Endodermal cell (in vitro differentiated cells): ENCODE measurements at regions not wholly inside any gene's neighbourhood (a gene's known extent, or its start where the extent isn't known, plus 50 kb on each side); places are given as distances from the start of the nearest gene placed in this dataset.

Experiments
- DNase-seq: peaks from one replicate; pipeline ENCODE4 v3.0.0-alpha.2; 2017
- H3K27ac ChIP-seq: 2 replicates; pipeline ENCODE4 v1.5.1; 2013; ENCODE audit warnings: mild to moderate bottlenecking, low read depth, low read length, moderate library complexity
- H3K27me3 ChIP-seq: 2 replicates; pipeline ENCODE4 v1.6.1; 2013; ENCODE audit warnings: mild to moderate bottlenecking, low read length, moderate library complexity; ENCODE audit not compliant: insufficient read depth, control insufficient read depth, poor library complexity, severe bottlenecking
- H3K36me3 ChIP-seq: 2 replicates; pipeline ENCODE4 v1.7.0; 2013; ENCODE audit warnings: mild to moderate bottlenecking, low read length, moderate library complexity; ENCODE audit not compliant: control insufficient read depth, insufficient read depth
- H3K4me1 ChIP-seq: one replicate; pipeline ENCODE4 v1.7.0; 2013; ENCODE audit warnings: low read length; ENCODE audit not compliant: control insufficient read depth, insufficient read depth
- H3K4me3 ChIP-seq: 2 replicates; pipeline ENCODE4 v1.5.1; 2013; ENCODE audit warnings: mild to moderate bottlenecking, low read length, moderate library complexity
- H3K9ac ChIP-seq: 2 replicates; pipeline ENCODE4 v1.6.1; 2013; ENCODE audit warnings: mild to moderate bottlenecking, low read length, moderate library complexity; ENCODE audit not compliant: poor library complexity, severe bottlenecking; ENCODE audit errors: extremely low read depth
- H3K9me3 ChIP-seq: 2 replicates; pipeline ENCODE4 v1.6.1; 2013; ENCODE audit warnings: mild to moderate bottlenecking, low read length, moderate library complexity; ENCODE audit not compliant: control insufficient read depth
- H3K27ac Mint-ChIP-seq: 2 replicates; pipeline ENCODE4 v1.8.0; 2020; ENCODE audit warnings: mixed read lengths
- H3K27me3 Mint-ChIP-seq: 2 replicates; pipeline ENCODE4 v1.8.0; 2021; ENCODE audit warnings: mild to moderate bottlenecking, mixed read lengths; ENCODE audit not compliant: insufficient read depth
- H3K36me3 Mint-ChIP-seq: 2 replicates; pipeline ENCODE4 v1.8.0; 2020; ENCODE audit warnings: low read depth, mixed read lengths
- H3K4me1 Mint-ChIP-seq: 2 replicates; pipeline ENCODE4 v1.8.0; 2020; ENCODE audit warnings: mixed read lengths
- H3K4me3 Mint-ChIP-seq: 2 replicates; pipeline ENCODE4 v1.8.0; 2020; ENCODE audit warnings: mild to moderate bottlenecking, moderate library complexity, mixed read lengths
- H3K9me3 Mint-ChIP-seq: 2 replicates; pipeline ENCODE4 v1.8.0; 2020; ENCODE audit warnings: mild to moderate bottlenecking, mixed read lengths
- CTCF ChIP-seq: fragments of 200-600 bp; sonication (generic); conservative IDR thresholded peaks from 2 replicates; pipeline ENCODE4 v1.5.0; 2021; ENCODE audit warnings: antibody characterized with exemption, mild to moderate bottlenecking
- WGBS, 2 experiments: methylation state at CpG; one replicate each; pipeline versions ENCODE4 v1.1.5 to v1.1.7; 2013; ENCODE audit warnings: missing lambda C conversion rate in 2 of 2, mixed read lengths in 1 of 2; ENCODE audit not compliant: insufficient coverage in 1 of 2, insufficient read length in 1 of 2; 5-methylcytosine and 5-hydroxymethylcytosine counted together

DNA sequence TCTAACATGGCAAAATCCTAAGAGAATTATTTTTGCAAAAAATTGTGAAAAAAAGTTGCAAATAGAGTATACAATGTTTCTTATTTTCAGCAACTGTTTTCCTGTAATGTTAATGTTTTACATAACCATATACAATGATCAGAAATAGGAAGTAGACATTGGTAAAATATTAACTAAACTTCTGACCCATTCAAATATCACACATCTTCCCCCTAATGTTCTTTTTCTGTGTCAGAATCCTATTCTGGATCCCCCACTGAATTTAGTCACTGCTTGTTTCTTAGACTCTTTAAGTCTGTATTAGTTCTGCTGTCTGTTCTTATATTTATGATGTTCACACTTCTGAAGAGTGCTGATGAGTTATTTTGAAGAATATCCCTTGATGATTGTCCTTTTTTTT is 62.0 kb downstream of the HFE start:
- no peaks in the 10 kb centered on the region for H3K36me3 Mint-ChIP-seq
- Histone ChIP-seq H3K4me1 (no peaks in the 10 kb centered on the region), H3K27me3 (no peaks in the 10 kb centered on the region), H3K4me3 (no peak overlapping the region), H3K9me3 (no peaks in the 10 kb centered on the region), H3K36me3 (no peaks in the 10 kb centered on the region), H3K27ac (no peak overlapping the region), H3K9ac (no peak overlapping the region)
- no peak overlapping the region for H3K27ac Mint-ChIP-seq
- no peak for TF ChIP-seq CTCF
- H3K9me3 Mint-ChIP-seq, result no peaks in the 10 kb centered on the region
- no peaks in the 10 kb centered on the region for H3K27me3 Mint-ChIP-seq
- no peaks in the 10 kb centered on the region for H3K4me1 Mint-ChIP-seq
- DNase-seq, result no peak
- no peak overlapping the region for H3K4me3 Mint-ChIP-seq

GRCh38 chr6:26152226-26153101 is 65.2 kb downstream of the HFE start:
- TF ChIP-seq CTCF, result no peak
- H3K27me3 ChIP-seq, result no peaks in the 10 kb centered on the region
- H3K27ac ChIP-seq, result no peak overlapping the region
- peaks cover 8% of the 10 kb centered on the region for H3K4me1 Mint-ChIP-seq
- WGBS, 2 experiments, result 91 to 96% methylated on average over 5 to 6 of the region's 6 CpGs
- no peak overlapping the region for H3K4me3 ChIP-seq
- no peak overlapping the region for H3K4me3 Mint-ChIP-seq
- no peaks in the 10 kb centered on the region for H3K36me3 Mint-ChIP-seq
- DNase-seq, result no peak
- no peaks in the 10 kb centered on the region for H3K9me3 ChIP-seq
- H3K9me3 Mint-ChIP-seq, result no peaks in the 10 kb centered on the region
- H3K27me3 Mint-ChIP-seq, result no peaks in the 10 kb centered on the region
- H3K9ac ChIP-seq, result no peak overlapping the region
- no peak overlapping the region for H3K27ac Mint-ChIP-seq
- no peaks in the 10 kb centered on the region for H3K4me1 ChIP-seq
- no peaks in the 10 kb centered on the region for H3K36me3 ChIP-seq

DNA sequence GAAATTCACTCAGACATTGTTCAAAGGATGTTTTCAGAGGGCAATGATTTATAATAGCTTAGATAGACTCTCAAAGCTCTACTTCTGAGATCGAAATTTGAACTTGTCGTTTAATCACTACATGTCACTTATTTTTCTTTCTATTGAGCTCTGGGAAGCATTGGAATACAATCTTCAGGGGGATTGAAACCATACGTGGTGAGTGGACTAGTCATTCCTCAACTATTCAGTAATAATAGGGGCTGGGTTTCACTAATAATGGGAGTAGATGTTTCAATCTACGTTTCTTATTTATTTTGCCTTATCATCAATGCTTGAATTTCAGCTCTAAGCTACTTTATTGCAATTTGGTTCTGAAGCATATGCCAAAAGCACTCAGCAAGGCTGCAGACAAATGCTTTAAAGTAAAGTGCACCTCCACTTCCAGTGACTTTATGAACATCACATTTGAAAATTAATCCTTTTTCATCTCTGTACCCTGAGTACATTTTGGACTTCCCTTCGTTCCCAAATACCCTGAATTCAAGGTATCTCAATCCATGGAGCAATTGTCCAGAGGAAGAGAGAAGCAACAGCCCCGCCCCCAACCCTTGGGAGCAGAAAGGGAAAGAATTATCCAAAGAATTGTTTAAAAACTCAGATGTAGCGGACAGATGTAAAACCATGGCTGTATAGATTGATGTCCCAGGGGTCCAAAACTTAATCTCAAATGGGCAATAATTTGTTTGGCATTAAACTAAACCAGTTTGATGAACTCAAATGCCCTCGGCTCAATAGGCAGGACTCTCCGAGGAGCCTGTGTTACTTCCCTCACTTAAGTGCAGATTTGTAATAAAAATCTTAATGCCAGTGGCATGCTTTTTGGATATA is 68.1 kb downstream of the HFE start:
- Histone ChIP-seq H3K27ac (no peak overlapping the region), H3K4me3 (peak overlapping the region; percentile 87), H3K4me1 (no peaks in the 10 kb centered on the region), H3K9me3 (no peaks in the 10 kb centered on the region), H3K36me3 (no peaks in the 10 kb centered on the region), H3K27me3 (no peaks in the 10 kb centered on the region), H3K9ac (peak overlapping the region; percentile 96)
- 7 to 40% methylated on average over 4 to 9 of the region's 9 CpGs for WGBS, 2 experiments
- H3K36me3 Mint-ChIP-seq, result no peaks in the 10 kb centered on the region
- H3K27me3 Mint-ChIP-seq, result no peaks in the 10 kb centered on the region
- peaks cover 12% of the 10 kb centered on the region for H3K4me1 Mint-ChIP-seq
- peak; percentile 67 for DNase-seq
- H3K4me3 Mint-ChIP-seq, result peak overlapping the region; percentile 86
- no peak for TF ChIP-seq CTCF
- H3K9me3 Mint-ChIP-seq, result no peaks in the 10 kb centered on the region
- H3K27ac Mint-ChIP-seq, result peak overlapping the region; percentile 96
